Neural cell (in vitro differentiated cells): ENCODE measurements at regions not wholly inside any gene's neighbourhood (a gene's known extent, or its start where the extent isn't known, plus 50 kb on each side); places are given as distances from the start of the nearest gene placed in this dataset.

ENCODE experiments used
- H2AFZ ChIP-seq: fragments of 200-600, 300-800 bp; sonication (generic), shearing (Covaris generic); 2 replicates; pipeline ENCODE4 v1.6.0; 2014; ENCODE audit warnings: low read depth, mild to moderate bottlenecking, antibody characterized with exemption, low read length, moderate library complexity
- H3F3A ChIP-seq: fragments of 200-600 bp; shearing (Covaris generic); 2 replicates; pipeline ENCODE4 v1.6.1; 2016; ENCODE audit warnings: mild to moderate bottlenecking, moderate library complexity, mixed read lengths, antibody characterized with exemption, low read length; ENCODE audit not compliant: insufficient read depth, poor library complexity, severe bottlenecking
- H3K27ac ChIP-seq: fragments of 200-600, 300-800 bp; sonication (generic), shearing (Covaris generic); 2 replicates; pipeline ENCODE4 v1.5.1; 2014; ENCODE audit warnings: mild to moderate bottlenecking, low read length, moderate library complexity
- H3K27me3 ChIP-seq: fragments of 300-800, 200-600 bp; sonication (generic), shearing (Covaris generic); 2 replicates; pipeline ENCODE4 v1.6.0; 2014; ENCODE audit warnings: mild to moderate bottlenecking, low read depth, low read length, moderate library complexity; ENCODE audit not compliant: insufficient read depth
- H3K36me3 ChIP-seq: fragments of 300-800, 200-600 bp; sonication (generic), shearing (Covaris generic); 2 replicates; pipeline ENCODE4 v1.5.1; 2014; ENCODE audit warnings: mild to moderate bottlenecking, antibody characterized with exemption, low read length, moderate library complexity; ENCODE audit not compliant: insufficient read depth
- H3K4me2 ChIP-seq: fragments of 300-800, 200-600 bp; sonication (generic), shearing (Covaris generic); 2 replicates; pipeline ENCODE4 v1.6.0; 2014; ENCODE audit warnings: mild to moderate bottlenecking, low read length
- H3K4me3 ChIP-seq: fragments of 300-800, 200-600 bp; sonication (generic), shearing (Covaris generic); 2 replicates; pipeline ENCODE4 v1.5.1; 2014; ENCODE audit warnings: mild to moderate bottlenecking, low read length, moderate library complexity
- H3K79me2 ChIP-seq: fragments of 200-600 bp; shearing (Covaris generic); replicated peaks from 2 replicates; pipeline ENCODE4 v1.6.0; 2014; ENCODE audit warnings: mild to moderate bottlenecking, low read length, moderate library complexity; ENCODE audit not compliant: insufficient read depth
- H3K9ac ChIP-seq: fragments of 300-800, 200-600 bp; sonication (generic), shearing (Covaris generic); 2 replicates; pipeline ENCODE4 v1.6.1; 2016; ENCODE audit warnings: mild to moderate bottlenecking, low read length, mixed read lengths
- H3K9me2 ChIP-seq: fragments of 200-600 bp; shearing (Covaris generic); 2 replicates; pipeline ENCODE4 v1.6.1; 2016; ENCODE audit warnings: mild to moderate bottlenecking, low read length, mixed read lengths; ENCODE audit not compliant: insufficient read depth
- H3K9me3 ChIP-seq: fragments of 200-600, 300-800 bp; sonication (generic), shearing (Covaris generic); 2 replicates; pipeline ENCODE4 v1.6.1; 2016; ENCODE audit warnings: mild to moderate bottlenecking, mixed run types, low read length, moderate library complexity, mixed read lengths
- H4K20me1 ChIP-seq: fragments of 200-600 bp; shearing (Covaris generic); 2 replicates; pipeline ENCODE4 v1.6.1; 2016; ENCODE audit warnings: mild to moderate bottlenecking, mixed run types; ENCODE audit not compliant: insufficient read depth
- EP300 ChIP-seq: fragments of 450-650 bp; conservative IDR thresholded peaks from 2 replicates; pipeline ENCODE4 v1.6.1; 2014; ENCODE audit warnings: antibody characterized with exemption, mild to moderate bottlenecking, moderate library complexity; ENCODE audit not compliant: poor library complexity, severe bottlenecking
- EZH2 ChIP-seq: fragments of 200-600, 300-800 bp; shearing (Covaris generic), sonication (generic); IDR thresholded peaks from 2 replicates; pipeline ENCODE4 v1.6.1; 2014; ENCODE audit warnings: antibody characterized with exemption, low read length, borderline replicate concordance, mild to moderate bottlenecking; ENCODE audit not compliant: insufficient read depth, poor library complexity, severe bottlenecking
- MXI1 ChIP-seq: fragments of 450-650 bp; conservative IDR thresholded peaks from 2 replicates; pipeline ENCODE4 v1.6.1; 2014; ENCODE audit warnings: antibody characterized with exemption, mild to moderate bottlenecking; ENCODE audit not compliant: poor library complexity, severe bottlenecking
- POLR2AphosphoS5 ChIP-seq: IDR thresholded peaks from 2 replicates; pipeline ENCODE4 v1.6.1; 2012
- RAD21 ChIP-seq: fragments of 450-650 bp; conservative IDR thresholded peaks from 2 replicates; pipeline ENCODE4 v1.6.1; 2014; ENCODE audit warnings: antibody characterized with exemption, mild to moderate bottlenecking, moderate library complexity
- REST ChIP-seq: IDR thresholded peaks from 2 replicates; pipeline ENCODE4 v1.6.1; 2012; ENCODE audit warnings: borderline replicate concordance
- SMC3 ChIP-seq: fragments of 450-650 bp; conservative IDR thresholded peaks from 2 replicates; pipeline ENCODE4 v1.6.1; 2014; ENCODE audit warnings: antibody characterized with exemption, mild to moderate bottlenecking, moderate library complexity; ENCODE audit not compliant: poor library complexity
- TAF1 ChIP-seq: IDR thresholded peaks from 2 replicates; pipeline ENCODE4 v1.6.1; 2012; ENCODE audit warnings: low read depth
- TF ChIP-seq, protein P1 (sequence below): fragments of 450-650 bp; IDR thresholded peaks from 2 replicates; pipeline ENCODE4 v1.5.1; 2014; ENCODE audit warnings: antibody characterized with exemption, mild to moderate bottlenecking, moderate library complexity; ENCODE audit not compliant: poor library complexity, severe bottlenecking

- no peak overlapping the region for H3K4me3 ChIP-seq
- no peaks in the 10 kb centered on the region for H3K27me3 ChIP-seq
- H3K79me2 ChIP-seq, result no peaks in the 10 kb centered on the region
- no peak for TF ChIP-seq RAD21
- TF ChIP-seq EP300, result no peak
- TF ChIP-seq SMC3, result no peak
- no peak for TF ChIP-seq TAF1
- no peak for TF ChIP-seq REST
- TF ChIP-seq, protein P1, sequence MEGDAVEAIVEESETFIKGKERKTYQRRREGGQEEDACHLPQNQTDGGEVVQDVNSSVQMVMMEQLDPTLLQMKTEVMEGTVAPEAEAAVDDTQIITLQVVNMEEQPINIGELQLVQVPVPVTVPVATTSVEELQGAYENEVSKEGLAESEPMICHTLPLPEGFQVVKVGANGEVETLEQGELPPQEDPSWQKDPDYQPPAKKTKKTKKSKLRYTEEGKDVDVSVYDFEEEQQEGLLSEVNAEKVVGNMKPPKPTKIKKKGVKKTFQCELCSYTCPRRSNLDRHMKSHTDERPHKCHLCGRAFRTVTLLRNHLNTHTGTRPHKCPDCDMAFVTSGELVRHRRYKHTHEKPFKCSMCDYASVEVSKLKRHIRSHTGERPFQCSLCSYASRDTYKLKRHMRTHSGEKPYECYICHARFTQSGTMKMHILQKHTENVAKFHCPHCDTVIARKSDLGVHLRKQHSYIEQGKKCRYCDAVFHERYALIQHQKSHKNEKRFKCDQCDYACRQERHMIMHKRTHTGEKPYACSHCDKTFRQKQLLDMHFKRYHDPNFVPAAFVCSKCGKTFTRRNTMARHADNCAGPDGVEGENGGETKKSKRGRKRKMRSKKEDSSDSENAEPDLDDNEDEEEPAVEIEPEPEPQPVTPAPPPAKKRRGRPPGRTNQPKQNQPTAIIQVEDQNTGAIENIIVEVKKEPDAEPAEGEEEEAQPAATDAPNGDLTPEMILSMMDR, result no peak
- no peak for TF ChIP-seq MXI1
- no peak for TF ChIP-seq POLR2AphosphoS5
- TF ChIP-seq EZH2, result no peak
- H3K9me3 ChIP-seq, result no peaks in the 10 kb centered on the region
- H3K9ac ChIP-seq, result no peak overlapping the region
- H3F3A ChIP-seq, result no peaks in the 10 kb centered on the region
- H3K4me2 ChIP-seq, result no peak overlapping the region
- H3K27ac ChIP-seq, result no peak overlapping the region
- H2AFZ ChIP-seq, result no peak overlapping the region
- H3K9me2 ChIP-seq, result no peaks in the 10 kb centered on the region
- no peaks in the 10 kb centered on the region for H3K36me3 ChIP-seq
- no peaks in the 10 kb centered on the region for H4K20me1 ChIP-seq
Observed at GRCh38 chr2:10234013-10234306, 68.7 kb upstream of the HPCAL1 start.

- Histone ChIP-seq H3K36me3 (no peaks in the 10 kb centered on the region), H3K79me2 (no peaks in the 10 kb centered on the region), H3K9me3 (no peaks in the 10 kb centered on the region), H3K4me2 (no peak overlapping the region), H3F3A (no peaks in the 10 kb centered on the region), H4K20me1 (no peaks in the 10 kb centered on the region), H3K9ac (no peak overlapping the region), H3K27me3 (no peaks in the 10 kb centered on the region), H3K9me2 (no peaks in the 10 kb centered on the region), H2AFZ (no peak overlapping the region), H3K4me3 (no peak overlapping the region), H3K27ac (no peak overlapping the region)
- TF ChIP-seq POLR2AphosphoS5, result no peak
Observed at GRCh38 chr2:10234409-10235094, 68.2 kb upstream of the HPCAL1 start.
